ENCODE measurements at regions not wholly inside any gene's neighbourhood (a gene's known extent, or its start where the extent isn't known, plus 50 kb on each side); places are given as distances from the start of the nearest gene placed in this dataset.

DNA sequence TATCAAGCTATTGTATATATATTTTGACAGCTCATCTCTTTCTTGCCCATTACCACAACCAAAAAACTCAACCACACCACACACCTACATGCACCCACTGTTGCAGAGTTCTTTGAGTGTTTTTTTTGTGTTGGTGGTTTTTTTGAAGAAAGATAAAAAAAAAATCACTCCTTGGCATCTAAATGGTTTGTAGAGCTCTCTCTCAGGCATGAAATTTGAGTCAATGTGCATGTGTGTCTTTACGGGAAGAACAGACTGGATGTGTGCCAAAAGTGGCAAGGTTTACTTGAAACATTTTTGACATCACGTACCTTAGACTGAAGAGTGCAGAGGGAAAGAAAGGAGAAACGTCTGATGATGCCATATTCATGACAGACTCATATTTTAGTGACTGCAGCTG is 154.2 kb downstream of the FHIP1A start:
- Mint-ChIP-seq H3K9me3 (ENCODE audit: low read depth, unreplicated experiment) (no peaks in the 10 kb centered on the region), H3K27me3 (ENCODE audit: unreplicated experiment) (no peaks in the 10 kb centered on the region), H3K4me3 (ENCODE audit: low read depth, unreplicated experiment) (no peak overlapping the region), H3K4me1 (ENCODE audit: low read depth, unreplicated experiment) (peaks cover 7% of the 10 kb centered on the region), H3K36me3 (ENCODE audit: insufficient read depth, unreplicated experiment) (no peaks in the 10 kb centered on the region), H3K27ac (ENCODE audit: unreplicated experiment) (no peak overlapping the region)
- CTCF ChIA-PET, result interaction anchor here (1.0 kb wide), 1 partner anchor 9 kb away, joined by 4 read pairs; no protein-coding TSS in a partner anchor
- peak; percentile 7 for DNase-seq
- intact Hi-C loops (cut with micrococcal nuclease; ENCODE audit: unreplicated experiment), result no loop called here
- TF ChIP-seq, protein P1, sequence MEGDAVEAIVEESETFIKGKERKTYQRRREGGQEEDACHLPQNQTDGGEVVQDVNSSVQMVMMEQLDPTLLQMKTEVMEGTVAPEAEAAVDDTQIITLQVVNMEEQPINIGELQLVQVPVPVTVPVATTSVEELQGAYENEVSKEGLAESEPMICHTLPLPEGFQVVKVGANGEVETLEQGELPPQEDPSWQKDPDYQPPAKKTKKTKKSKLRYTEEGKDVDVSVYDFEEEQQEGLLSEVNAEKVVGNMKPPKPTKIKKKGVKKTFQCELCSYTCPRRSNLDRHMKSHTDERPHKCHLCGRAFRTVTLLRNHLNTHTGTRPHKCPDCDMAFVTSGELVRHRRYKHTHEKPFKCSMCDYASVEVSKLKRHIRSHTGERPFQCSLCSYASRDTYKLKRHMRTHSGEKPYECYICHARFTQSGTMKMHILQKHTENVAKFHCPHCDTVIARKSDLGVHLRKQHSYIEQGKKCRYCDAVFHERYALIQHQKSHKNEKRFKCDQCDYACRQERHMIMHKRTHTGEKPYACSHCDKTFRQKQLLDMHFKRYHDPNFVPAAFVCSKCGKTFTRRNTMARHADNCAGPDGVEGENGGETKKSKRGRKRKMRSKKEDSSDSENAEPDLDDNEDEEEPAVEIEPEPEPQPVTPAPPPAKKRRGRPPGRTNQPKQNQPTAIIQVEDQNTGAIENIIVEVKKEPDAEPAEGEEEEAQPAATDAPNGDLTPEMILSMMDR (IDR thresholded peaks at IDR 0.05; ENCODE audit: unreplicated experiment), result no peak
- BruUV-seq (replicated peaks), result no TSS peak

DNA sequence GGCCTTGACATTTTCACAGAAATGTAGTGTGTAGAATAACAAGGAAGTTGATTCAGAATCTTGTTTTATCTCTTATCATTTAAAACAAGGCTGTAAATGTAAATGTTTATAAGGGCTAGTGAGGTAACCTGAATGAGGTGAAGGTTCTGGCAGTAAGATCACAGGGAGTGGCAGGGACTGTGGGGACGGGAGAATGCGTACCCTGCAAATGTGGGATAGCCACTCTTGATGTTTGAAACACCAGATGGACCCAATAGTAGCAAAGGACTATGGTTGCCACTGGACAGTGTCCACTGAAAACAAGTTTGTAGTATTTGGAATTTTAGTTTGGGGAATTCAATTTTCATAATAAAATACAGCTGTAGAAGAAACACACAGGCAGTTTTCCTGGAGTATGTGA is 155.3 kb downstream of the FHIP1A start:
- Mint-ChIP-seq H3K4me1 (ENCODE audit: low read depth, unreplicated experiment) (peaks cover 15% of the 10 kb centered on the region), H3K36me3 (ENCODE audit: insufficient read depth, unreplicated experiment) (no peaks in the 10 kb centered on the region), H3K4me3 (ENCODE audit: low read depth, unreplicated experiment) (no peak overlapping the region), H3K27ac (ENCODE audit: unreplicated experiment) (no peak overlapping the region), H3K9me3 (ENCODE audit: low read depth, unreplicated experiment) (no peaks in the 10 kb centered on the region), H3K27me3 (ENCODE audit: unreplicated experiment) (no peaks in the 10 kb centered on the region)
- no peak for DNase-seq
- intact Hi-C loops (cut with micrococcal nuclease; ENCODE audit: unreplicated experiment), result no loop called here
- no TSS peak for BruUV-seq (replicated peaks)
- CTCF ChIA-PET, result no interaction called here
- TF ChIP-seq, protein P1 (IDR thresholded peaks at IDR 0.05; ENCODE audit: unreplicated experiment), result no peak

DNA sequence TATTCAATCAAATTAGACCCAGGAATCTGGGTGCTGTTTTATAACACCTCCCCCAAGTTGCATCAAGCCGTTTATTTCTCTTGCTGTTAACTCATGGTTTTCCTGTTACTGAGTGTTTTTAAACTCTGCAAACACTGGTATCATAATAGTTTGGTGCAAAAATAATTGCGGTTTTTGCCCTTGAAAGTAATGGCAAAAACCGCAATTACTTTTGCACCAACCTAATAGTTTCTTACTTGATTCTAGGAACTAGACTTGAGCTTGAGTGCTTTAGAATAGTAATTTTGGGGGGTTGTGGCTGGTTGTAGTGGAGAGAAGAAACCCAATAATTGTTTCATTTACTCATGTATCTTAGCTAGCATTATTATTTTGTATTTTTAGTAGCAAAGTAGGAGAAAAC is 156.6 kb downstream of the FHIP1A start:
- H3K4me3 Mint-ChIP-seq (ENCODE audit: low read depth, unreplicated experiment), result no peak overlapping the region
- CTCF ChIA-PET, result no interaction called here
- H3K36me3 Mint-ChIP-seq (ENCODE audit: insufficient read depth, unreplicated experiment), result no peaks in the 10 kb centered on the region
- no peaks in the 10 kb centered on the region for H3K9me3 Mint-ChIP-seq (ENCODE audit: low read depth, unreplicated experiment)
- DNase-seq, result no peak
- TF ChIP-seq, protein P1 (IDR thresholded peaks at IDR 0.05; ENCODE audit: unreplicated experiment), result no peak
- H3K27ac Mint-ChIP-seq (ENCODE audit: unreplicated experiment), result no peak overlapping the region
- BruUV-seq (replicated peaks), result no TSS peak
- intact Hi-C loops (cut with micrococcal nuclease; ENCODE audit: unreplicated experiment), result no loop called here
- H3K27me3 Mint-ChIP-seq (ENCODE audit: unreplicated experiment), result no peaks in the 10 kb centered on the region
- peaks cover 15% of the 10 kb centered on the region for H3K4me1 Mint-ChIP-seq (ENCODE audit: low read depth, unreplicated experiment)

DNA sequence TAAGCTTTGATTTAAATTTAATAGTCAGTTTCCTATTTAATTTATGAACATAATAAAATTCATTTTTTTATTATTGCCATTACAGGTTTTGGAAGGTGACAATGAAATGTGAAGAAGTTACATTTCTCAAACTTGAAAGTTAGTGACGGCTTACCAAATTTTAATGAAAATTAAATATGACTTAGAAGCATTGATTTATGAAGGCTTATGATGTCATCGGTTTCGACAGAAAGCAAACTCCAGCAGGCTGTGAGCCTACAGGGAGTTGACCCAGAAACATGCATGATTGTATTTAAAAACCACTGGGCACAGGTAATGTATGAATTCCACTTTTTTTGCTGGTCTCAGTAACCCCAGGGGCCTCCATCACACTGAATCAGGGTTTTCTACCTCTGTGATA is 157.1 kb downstream of the FHIP1A start:
- Mint-ChIP-seq H3K4me3 (ENCODE audit: low read depth, unreplicated experiment) (no peak overlapping the region), H3K9me3 (ENCODE audit: low read depth, unreplicated experiment) (no peaks in the 10 kb centered on the region), H3K36me3 (ENCODE audit: insufficient read depth, unreplicated experiment) (no peaks in the 10 kb centered on the region), H3K27ac (ENCODE audit: unreplicated experiment) (no peak overlapping the region), H3K27me3 (ENCODE audit: unreplicated experiment) (no peaks in the 10 kb centered on the region), H3K4me1 (ENCODE audit: low read depth, unreplicated experiment) (peaks cover 15% of the 10 kb centered on the region)
- CTCF ChIA-PET, result no interaction called here
- DNase-seq, result no peak
- TF ChIP-seq, protein P1 (IDR thresholded peaks at IDR 0.05; ENCODE audit: unreplicated experiment), result no peak
- intact Hi-C loops (cut with micrococcal nuclease; ENCODE audit: unreplicated experiment), result no loop called here
- no TSS peak for BruUV-seq (replicated peaks)

Data from Calu3 (cell line).